NCI-H128 (cell line): ENCODE measurements at regions not wholly inside any gene's neighbourhood (a gene's known extent, or its start where the extent isn't known, plus 50 kb on each side); places are given as distances from the start of the nearest gene placed in this dataset.
A peak's percentile ranks its signal among the peaks of the same experiment; 100 is the strongest.
"Not testable (repeated sequence)": the region's sequence is repeated elsewhere in the genome, so short reads cannot be mapped to it uniquely, and the experiment has no call there.

ENCODE experiments used
- DNase-seq: peaks from one replicate; lab custom pipeline; 2025; ENCODE audit not compliant: unreplicated experiment; lab: John Stamatoyannopoulos, UW

GRCh38 chr7:65254061-65254460 lies 119.6 kb upstream of the ZNF92 start:
- no peak for DNase-seq

- peak; percentile 62 for DNase-seq
Measured at GRCh38 chr7:65251851-65252620, 121.6 kb upstream of the ZNF92 start.

DNA sequence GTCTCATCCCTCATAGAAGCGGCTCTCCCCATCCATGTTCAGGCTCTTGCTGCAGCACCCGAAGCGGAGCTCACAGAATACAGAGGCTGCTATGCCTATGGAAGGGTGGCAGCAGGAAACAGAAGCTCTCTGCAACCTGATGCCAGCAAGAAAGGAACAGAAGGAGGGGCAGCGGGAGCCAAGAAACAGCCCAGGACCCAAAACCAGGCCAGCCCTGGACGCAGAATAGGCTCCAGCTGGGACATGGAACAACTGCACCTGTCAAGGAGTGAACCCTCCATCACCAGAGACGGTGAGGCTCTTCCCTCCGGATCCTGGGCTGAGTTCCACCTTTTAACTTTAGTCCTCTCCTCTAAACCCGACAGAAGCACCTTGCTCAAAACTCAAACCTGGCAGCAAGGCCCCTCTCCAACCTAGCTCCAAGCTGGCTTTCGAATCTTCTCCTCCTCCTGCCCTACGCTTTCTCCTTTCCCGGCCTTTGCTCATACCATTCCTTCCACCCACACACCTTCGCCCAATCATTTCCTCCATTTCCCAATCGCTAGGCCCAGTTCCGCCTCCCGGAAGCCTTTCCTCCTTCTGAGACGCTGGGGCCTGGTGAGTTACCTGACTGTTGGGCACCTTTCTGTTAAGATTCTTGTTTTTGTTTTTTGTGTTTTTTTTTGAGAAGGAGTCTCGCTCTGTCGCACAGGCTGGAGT lies 122.8 kb upstream of the ZNF92 start:
- no peak for DNase-seq

GRCh38 chr7:65250216-65250615 lies 123.4 kb upstream of the ZNF92 start:
- no peak for DNase-seq

DNA sequence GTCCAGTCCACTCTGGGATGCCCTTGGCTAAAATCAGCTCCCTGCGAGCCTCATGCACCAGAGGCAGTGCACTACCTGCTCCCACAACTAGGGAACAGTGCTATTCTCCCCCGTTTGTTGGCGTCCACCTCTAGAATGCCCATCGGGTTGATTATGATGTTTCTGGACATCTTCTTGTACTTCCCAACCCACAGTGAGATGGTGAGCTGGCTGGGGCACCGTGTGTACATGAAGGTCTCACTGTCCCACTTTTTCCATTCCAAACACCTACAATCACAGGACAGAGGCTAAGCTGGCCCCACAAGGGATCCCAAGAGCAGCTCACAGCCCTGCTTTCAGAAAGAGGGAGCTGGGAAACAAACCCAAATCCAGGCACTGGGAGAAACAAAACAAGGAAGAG lies 126.2 kb upstream of the ZNF92 start:
- no peak for DNase-seq

DNA sequence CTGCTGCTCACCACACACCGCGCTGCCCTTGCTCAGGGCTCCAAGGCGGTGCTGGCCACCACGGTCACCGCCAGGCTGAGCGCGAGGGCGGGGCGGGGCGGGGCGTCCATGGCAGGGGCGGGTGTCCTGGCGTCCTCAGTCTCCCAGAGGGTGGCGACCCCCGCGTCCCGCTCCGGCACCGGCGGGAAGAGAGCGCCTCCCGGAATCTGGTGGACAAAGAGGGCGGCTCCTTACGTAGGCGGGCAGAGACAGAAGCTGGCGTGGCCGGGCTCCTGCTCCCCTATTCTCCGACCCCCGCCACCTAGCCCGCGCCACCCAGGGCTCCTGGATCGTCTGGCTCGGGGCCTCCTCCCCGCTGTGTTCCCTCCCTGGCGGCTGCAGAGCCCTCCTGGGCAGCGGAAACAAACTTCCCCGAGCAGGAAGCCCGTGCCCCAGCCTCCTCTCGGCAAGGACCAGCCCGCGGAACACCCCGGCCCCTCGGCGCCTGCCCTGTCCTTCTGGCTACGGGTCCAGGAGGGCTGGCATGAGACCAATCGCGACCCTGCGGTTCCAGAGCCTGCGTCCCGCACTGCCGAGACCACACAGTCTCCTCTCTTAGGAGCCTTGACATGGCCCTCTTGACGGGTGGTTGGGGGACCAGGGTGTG lies 133.8 kb upstream of the ZNF92 start:
- DNase-seq: no peak

DNA sequence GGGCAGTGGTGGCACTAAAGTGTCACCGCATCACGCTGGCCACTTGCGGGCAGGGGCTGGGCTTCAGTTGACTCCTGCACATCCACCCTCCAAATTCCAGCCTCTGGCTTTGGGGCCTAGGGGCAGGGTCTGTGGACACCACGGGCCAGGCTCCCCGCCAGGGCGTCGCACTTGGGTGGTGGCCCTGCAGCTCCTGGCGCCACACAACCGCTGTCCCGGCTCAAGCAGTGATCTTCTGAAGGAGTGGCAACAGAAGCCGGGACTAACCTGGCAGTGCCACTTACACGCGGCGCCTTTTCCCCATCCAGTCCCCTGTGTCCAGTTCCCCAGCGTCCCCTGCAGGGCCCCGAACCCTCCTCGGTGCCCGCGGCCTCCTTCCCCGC lies 134.3 kb upstream of the ZNF92 start:
- DNase-seq: no peak

GRCh38 chr7:65238785-65239184 lies 134.9 kb upstream of the ZNF92 start:
- no peak for DNase-seq

- no peak for DNase-seq
Measured at GRCh38 chr7:65235586-65235985, 138.1 kb upstream of the ZNF92 start.

DNA sequence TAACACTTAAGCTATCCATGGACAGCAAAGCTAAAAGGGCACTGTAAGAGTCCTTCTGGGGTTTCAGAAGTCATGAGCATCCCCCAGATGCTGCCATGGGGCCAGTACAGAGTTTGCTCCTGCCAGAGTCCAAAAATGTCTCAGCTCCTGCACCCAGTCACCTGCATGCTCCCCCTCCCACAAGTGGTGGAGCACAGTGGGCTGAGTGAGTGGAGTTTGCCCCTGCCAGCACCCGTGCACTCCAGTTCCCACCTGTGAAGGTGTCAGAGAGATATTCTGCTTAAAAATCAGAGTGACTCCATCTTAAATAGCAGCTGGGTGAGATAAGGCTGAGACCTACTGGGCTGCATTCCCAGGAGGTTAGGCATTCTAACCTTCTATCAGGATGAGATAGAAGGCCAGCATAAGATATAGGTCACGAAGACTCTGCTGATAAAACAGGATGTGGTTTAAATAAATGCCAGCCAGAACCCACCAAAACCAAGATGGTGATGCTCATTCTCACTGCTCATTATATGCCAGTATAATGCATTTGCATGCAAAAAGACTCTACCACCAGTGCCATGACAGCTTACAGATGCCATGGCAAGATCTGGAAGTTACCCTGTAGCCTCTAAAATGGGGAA lies 140.1 kb upstream of the ZNF92 start:
- DNase-seq: no peak

- no peak for DNase-seq
Measured at GRCh38 chr7:65230231-65230630, 143.4 kb upstream of the ZNF92 start.

- DNase-seq: no peak
Measured at GRCh38 chr7:65225422-65226006, 148.1 kb upstream of the ZNF92 start.

DNA sequence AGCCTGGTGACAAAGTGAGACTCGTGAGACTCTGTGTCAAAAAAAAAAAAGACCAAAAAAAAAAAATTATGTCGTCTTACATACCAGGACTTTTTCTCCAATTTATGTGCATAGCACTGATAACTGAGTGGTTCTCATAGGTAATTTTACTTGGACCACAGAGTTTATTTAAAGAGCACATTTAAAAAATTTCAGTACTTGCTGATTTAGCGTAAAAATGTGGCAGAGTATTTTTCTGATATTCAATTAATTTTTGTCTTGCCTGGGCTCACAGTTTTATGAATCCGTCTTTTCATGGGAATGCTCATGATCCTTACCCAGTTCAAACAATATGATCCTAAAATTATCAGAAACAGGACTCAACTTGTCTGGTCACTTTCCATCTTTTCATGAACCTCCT lies 151.0 kb upstream of the ZNF92 start:
- DNase-seq: no peak

- DNase-seq: no peak
Measured at GRCh38 chr7:65221683-65222082, 152.0 kb upstream of the ZNF92 start.

DNA sequence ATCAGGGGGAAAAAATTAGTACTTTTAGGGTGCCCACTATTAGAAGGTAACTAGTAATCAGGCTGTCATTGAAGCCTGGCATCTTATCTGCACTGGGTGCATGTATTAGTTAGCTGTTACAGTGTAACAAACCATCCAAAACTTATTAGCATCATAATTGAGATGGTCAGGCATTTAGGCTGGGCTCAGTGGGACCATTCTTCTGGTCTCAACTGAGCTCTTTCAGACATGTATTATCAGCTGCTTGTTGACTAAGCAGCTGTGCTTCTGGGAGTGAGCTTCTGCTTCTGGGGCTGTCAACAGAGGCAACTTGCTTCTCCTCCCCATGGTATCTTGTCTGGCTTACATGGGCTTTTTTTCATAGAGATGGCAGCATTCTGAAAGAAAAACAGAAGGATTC lies 154.0 kb upstream of the ZNF92 start:
- no peak for DNase-seq

DNA sequence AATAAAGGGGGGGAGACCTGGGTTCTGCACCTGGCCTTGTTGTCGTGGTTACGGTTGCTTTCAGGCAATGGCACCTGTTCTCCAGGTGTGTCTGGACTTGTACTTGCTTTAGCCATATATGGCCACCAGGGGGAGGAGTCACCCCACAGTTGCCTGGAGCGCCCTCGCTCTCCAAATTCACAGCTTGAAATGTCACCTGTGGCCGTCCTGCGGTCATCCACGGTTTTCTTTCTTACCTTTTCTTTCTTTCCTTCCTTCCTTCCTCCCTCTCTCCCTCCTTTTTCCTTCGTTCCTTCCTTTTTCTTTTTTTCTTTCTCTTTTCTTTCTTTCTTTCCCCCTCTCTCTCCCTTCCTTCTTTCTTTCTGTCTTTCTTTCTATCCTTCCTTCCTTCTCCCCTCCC lies 157.2 kb upstream of the ZNF92 start:
- DNase-seq: peak; percentile 49

DNA sequence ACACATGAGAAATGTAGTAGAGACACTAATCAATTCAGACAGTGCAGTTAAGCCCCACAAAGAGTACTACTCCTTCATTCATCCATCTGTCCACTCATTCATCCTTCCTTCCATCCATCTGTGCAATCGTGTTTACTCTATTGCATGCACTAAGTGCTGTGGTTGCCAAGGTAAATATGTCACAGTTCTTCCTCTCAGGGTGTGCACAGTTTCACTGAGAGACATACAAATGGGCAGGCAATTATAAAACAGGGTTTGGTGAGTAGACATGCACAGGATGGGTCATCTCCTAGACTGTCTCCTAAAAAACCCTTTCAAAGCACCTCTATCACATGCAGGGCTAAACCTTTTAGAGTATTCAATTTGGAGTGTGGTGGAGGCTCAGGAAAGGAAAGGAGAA lies 160.4 kb upstream of the ZNF92 start:
- not testable (repeated sequence) for DNase-seq

DNA sequence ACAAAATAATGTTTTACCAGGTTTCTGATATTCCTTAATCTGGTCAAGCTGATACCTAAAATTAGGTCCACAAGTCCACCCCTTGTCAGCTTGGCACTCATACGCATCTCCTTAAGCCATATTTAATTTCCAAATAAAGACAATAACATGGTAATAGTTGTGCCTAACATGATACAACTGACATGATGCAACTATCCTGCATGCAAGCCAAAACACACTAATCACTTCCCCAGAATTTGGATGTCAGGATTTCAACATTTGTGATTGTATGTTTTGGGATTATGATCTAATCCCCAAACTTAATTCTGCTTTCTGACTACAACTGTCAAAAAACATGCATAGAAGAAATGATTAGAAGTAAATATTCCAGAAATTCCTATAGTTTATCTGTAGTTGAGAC lies 174.4 kb upstream of the ZNF92 start:
- DNase-seq: not testable (repeated sequence)

DNA sequence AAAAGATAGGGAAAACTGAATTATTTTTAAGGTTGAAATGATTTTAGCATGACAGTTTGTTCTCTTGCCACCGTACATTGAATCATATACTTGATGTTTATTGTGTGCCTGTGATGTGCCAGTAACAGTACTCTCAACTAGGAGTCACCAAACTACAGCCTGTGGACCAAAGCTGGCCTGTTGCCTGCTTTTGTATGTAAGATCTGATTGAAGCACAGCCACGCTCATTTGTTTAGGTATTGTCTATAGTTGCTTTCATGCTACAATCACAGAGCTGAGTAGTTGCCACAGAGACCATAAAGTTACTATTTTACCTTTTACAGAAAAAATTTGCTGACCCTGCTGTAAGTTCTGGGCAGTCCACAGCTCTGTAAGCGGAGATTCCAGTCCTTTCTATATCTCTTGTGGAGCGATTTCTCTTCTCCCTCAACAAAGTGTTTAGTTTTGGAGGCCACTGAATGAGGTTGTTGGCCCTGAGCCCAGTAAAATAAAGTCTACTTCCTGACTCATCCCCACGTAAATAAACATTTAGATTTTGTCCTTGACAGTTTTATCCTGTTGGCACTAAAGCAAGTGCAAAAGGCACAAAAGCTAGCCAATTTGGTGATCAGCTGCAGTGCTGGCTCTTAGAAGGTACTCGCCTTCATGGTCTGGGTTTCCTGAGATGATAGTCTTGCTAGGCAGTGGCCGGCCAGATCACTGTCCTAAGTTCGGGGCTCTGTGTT lies 180.2 kb upstream of the ZNF92 start:
- DNase-seq: not testable (repeated sequence)

- not testable (repeated sequence) for DNase-seq
Measured at GRCh38 chr7:65177041-65177440, 170.6 kb upstream of the ERV3-1 start.

DNA sequence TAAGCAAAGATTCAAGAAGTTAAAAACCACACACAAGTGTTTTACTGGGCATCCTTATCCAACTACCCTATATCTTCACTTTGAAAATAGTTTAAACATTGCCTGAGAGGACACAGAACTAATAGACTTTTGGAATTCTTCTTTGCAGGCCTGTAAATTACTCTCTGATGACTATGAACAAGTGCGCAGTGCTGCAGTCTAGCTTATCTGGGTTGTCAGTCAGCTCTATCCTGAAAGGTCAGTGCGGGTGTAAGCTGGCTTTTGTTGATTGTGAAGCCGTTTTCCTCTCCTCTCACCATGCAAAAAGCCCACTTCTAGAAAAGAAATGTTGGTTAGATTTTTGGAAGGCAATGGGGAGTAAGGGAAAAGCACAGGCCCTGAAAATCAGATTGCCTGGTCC lies 143.6 kb upstream of the ERV3-1 start:
- DNase-seq: not testable (repeated sequence)
